GM21367 (cell line): ENCODE measurements at regions not wholly inside any gene's neighbourhood (a gene's known extent, or its start where the extent isn't known, plus 50 kb on each side); places are given as distances from the start of the nearest gene placed in this dataset.

Source experiments
- ATAC-seq: cut with Tn5 transposase; IDR thresholded peaks from one replicate; pipeline ENCODE4 v1.9.1; 2021; ENCODE audit not compliant: unreplicated experiment

DNA sequence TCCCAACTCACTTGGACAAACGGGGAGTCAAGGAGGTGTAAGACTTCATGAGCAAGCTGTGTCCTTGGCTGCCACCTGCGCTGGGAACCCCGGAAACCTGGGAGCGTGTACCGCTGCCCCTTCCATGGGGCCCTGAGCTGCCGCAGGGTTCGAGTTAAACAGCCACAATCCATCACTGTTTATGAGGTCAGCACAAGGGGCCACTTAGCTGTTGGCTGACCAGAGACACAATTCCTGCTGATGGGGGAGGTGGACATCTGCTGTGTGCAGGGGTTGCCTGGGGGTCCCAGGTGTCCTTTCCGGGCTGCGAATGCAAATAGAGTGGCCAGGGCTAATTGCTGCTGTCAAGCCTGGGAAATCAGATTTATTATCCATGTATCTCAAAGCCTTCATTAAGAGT lies 549.3 kb downstream of the BRD1 start:
- no peak for ATAC-seq

DNA sequence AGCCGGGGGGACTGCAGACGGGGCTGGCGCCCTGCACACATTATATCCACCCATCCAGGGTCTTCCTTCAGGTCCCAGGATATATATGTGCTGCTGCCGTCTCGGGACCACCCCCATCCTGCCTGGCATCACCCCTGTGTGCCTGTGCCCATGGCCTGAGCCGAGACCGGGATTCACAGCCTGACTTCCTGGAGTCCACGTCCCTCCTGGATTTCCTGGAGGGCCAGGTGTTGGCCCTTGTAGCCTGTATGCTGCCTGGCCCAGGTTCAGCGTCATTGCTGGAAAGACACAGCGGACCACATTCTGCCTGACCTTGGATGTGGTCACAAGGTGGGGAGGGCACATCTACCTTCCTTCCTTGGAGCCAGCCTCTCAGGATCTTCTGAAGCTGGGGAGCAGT lies 551.1 kb downstream of the BRD1 start:
- ATAC-seq: no peak

DNA sequence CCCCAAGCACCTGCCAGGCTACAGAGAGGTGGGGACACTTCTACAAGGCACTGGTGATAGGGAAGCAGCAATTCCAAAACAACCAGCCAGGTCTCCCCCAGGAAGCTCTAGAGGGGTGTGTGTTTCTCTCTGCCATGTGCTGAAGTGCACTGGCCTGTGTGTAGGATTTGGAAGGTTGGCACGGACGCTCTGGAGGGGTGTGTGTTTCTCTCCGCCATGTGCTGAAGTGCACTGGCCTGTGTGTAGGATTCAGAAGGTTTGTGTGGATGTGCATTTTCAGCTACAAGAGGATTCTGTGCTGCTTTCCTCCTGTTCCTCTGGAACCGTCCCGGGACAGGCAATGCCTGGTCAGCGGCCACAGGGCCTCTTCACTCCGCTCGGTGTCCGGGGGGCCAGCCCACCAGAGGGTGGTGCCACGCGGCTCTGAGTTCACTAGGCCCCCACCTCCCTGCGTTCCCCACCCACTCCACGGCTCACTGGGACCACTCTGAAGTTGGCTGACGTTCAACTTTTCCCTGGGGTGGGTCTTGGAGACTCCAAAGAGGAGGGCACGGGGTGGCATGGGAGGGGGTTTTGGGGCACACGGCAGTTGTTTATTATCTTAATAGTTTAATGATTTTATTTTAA lies 552.8 kb downstream of the BRD1 start:
- ATAC-seq: no peak

DNA sequence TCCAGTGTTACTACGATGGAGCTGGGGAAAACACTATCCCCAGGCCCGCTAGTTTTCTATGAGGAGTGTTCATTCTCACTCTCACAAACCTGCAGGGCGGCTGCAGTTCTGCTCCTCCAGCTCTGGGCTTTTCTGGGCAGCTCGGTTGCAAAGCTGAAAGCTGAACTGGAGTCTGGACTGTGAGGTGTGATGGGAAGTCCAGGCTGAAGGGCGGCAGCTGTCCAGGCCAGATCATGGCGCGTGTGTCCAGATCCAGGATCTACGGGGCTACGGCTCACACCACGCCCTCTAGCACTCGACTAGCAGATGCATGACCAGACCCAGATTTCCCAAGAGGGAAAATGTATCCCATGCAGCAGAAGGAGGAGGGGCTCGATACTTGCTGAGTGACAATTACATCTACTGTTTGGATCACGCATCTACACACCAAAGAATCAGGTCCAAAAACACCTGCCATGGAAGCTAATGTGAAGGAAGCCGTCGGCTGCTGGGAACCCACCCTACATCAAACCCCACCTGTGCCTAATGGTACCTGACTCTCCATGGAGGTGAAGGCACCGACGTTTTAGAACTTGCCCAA lies 555.0 kb downstream of the BRD1 start:
- no peak for ATAC-seq

DNA sequence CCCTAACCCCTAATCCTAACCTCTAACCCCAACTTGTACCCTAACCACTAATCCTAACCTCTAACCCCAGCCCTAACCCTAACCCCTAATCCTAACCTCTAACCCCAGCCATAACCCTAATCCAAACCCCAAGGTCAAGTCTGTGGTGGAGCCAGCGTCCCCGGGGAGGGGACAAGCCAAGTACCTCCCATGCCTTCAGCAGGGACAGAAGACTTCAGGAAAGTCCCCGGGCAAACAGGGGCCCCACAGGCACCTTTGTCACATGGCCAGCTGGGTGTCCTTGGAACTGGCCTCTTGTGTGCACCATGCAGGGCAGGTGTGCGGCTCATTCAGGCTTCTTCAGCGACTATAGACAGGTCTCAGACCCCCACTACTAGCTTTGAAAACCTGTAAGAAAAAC lies 555.8 kb downstream of the BRD1 start:
- no peak for ATAC-seq

DNA sequence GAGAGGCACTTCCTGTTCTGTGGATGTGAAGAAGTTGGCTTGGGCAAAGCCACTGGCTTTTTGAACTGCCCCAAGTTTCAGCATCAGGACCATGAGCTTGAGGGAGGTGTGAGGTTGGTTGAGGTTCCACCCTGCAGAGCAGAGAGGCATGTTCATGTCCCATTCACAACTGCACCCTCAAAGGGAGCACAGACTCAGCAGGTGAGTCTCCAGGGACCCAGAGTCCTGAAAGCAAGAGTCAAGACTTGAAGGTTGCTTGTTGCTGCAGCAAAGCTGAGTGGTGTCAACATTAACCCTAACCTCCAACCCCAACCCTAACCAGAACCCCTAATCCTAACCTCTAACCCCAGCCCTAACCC lies 556.3 kb downstream of the BRD1 start:
- no peak for ATAC-seq

DNA sequence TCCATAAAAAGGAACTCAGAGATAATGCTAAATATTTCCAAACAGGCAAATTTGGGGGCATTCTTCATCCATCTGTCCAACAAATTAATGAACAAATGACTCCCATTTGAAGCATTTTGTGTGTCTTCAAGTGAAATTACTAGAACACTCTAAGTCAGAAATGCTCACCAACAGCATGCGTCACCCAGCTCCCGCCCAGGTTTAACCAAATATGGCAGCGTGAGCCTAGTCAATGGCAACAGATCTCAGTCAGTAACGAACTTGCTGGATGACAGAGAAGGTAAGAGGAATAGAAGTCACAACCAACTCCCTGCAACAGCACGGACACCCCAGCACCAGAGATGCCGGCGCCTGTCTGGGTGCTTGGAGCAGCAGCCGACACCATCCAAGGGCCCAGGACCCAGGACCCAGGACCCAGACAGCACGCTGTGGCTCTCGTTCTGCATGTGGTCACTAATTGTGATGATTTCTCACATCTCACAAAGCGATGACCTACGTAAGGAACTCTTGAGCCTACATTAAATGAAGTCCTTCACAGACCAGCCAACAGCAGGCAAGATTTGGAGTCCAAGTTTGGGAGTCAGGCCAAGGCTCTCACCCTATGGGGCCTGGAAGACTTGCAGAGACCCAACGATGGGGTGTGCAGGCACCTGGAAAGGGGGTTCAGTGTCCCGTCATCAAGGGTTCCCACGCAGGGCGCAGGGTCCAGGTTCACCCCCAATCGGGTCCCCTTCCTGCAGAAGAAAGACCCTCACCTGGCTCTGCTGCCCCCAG lies 556.9 kb downstream of the BRD1 start:
- no peak for ATAC-seq

DNA sequence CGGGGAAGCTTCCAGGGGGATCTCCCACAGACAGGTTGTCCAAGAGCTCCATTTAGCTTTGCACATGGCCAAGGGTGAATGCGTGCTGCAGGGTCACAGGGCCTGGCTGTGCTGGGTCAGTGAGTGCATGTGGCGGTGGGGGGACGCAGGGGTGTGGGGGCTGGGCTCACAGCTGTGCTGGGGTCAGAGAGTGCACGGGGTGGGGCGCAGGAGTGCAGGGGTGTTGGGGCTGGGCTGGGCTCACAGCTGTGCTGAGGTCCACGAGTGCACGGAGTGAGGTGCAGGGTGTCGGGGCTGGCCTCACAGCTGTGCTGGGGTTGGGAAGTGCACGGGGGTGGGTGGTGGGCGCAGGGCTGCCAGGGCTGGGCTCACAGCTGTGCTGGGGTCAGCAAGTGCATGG lies 557.7 kb downstream of the BRD1 start:
- no peak for ATAC-seq

DNA sequence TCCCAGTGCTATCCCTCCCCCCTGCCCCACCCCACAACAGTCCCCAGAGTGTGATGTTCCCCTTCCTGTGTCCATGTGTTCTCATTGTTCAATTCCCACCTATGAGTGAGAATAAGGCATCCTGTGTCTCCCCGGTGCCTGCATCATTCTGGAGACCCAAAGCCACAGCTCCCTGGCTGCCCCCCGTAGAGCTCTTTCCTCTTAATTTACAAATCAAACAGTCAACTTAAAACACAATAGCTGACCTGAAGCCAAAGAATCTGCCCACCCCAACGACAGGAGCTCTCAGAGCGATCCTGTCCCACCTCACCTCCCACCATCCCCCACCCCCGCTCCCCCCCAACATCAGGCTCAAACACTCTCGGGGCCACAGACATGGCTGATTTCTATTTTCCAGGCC lies 558.3 kb downstream of the BRD1 start:
- ATAC-seq: no peak

DNA sequence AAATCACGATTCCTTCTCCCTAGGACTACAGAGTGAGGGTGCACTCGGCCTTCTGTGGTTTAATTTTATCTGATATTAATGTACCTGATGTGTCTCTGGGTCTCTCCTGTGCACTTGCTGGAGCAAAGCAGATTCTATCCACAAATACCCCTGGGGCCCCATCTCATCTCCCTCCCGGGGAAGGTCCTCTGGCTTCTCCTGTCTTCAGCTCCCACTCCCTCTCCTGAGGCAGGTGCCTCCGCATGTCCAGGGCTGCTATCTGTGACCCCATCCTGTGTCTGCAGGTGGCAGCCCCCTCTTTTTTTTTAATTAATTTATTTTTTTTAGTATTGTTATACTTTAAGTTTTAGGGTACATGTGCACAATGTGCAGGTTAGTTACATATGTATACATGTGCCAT lies 558.7 kb downstream of the BRD1 start:
- ATAC-seq: no peak

DNA sequence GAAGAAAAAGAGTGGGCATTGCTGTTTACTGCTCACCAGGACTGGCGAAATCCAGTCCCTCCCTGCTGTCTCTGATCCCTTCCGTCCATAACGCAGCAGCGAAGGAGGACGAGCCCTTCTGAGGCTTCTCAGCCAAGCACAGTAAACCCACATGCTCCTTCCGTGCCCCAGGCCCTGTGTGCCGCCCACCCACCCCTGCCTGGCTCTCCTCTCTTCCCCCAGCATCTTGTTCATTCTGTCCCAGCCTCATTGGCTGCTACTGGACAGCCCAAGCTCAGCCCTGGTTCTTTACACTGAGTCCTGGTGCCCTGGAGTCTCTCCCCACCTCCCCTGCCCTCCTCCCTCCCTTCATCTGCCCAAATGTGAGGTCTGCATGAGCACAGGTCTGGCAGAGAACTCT lies 559.7 kb downstream of the BRD1 start:
- ATAC-seq: no peak

DNA sequence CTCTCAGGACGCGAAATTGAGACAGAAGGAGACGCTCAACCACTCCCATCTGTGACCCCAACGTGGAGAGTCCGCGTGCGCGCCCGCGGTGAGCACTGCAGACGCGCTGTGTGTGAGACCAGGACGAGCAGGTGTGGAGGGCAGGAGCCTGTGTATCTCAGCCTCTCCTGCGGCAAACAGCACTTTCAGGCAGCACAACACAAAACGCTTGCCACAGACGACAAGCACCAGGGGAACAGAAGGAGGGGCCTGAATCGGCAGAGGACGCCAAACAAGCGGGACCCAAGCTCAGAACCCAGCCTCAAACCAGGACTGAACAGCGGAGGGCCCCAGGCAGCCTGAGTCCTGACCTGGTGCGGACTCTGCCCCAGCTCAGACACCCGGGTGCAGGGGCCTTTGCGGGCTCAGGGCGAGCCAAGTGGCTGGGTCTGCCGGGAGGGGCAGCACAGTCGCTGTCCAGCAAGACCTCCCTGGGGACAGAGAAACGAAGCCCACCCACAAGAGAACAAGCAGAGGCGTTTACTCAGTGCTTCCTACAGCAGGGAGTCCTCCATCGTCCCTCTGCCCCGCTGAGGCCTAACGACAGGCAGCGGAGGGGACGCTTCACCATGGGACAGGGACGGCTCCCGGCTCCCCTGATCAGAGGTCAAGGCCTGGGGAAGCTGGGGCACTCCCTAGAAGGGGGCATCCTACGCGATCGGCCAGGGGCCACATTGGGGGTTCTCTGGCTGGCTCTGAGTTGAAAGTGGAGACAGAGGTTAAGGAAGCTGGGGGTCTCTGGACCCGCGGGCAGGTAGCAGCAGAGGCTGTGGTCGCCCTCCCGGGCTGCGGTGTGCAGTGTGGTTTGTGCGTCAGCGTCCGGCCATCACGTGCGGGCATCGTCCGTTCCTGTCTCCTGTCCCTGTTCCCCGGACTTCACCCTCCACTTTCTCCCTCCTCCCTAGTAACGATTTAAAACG lies 560.8 kb downstream of the BRD1 start:
- ATAC-seq: no peak

DNA sequence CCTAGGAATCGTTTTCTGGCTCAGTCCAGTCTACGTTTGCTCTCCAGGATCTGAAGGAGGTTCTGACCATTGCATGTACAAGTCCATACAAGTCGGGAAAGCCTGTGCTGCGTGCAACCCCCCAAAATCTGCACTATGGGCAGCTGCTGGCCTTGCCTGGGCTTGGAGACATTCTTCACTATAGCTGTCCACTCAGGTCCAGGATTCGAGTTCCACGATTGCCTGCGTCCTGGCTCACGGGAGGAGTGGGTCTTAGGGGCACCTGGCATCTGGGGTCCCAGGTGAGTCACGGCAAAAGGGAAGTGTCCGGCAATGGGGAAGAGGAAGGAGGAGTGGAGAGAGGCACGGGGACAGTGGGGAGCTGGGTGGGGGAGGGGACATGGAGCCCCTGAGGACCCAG lies 563.0 kb downstream of the BRD1 start:
- ATAC-seq: no peak

DNA sequence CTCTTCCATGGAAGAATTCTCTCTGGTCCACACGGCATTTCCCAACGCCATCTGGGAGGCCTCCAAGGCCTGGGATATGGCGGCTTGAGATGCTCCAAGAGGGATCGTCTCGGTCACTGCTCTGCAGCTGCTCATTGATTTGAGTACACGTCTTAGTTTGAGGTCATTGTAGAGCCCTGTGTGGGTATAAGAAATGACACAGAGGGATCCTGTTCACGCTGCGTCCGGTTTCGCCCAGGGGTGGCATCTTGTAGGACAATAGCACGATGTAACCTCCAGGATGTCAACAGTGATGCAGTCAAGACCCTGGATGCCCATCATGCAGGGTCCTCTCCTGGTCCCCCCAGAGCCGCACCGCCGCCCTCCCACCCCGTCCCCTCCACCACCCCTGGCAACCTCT lies 564.6 kb downstream of the BRD1 start:
- ATAC-seq: no peak

DNA sequence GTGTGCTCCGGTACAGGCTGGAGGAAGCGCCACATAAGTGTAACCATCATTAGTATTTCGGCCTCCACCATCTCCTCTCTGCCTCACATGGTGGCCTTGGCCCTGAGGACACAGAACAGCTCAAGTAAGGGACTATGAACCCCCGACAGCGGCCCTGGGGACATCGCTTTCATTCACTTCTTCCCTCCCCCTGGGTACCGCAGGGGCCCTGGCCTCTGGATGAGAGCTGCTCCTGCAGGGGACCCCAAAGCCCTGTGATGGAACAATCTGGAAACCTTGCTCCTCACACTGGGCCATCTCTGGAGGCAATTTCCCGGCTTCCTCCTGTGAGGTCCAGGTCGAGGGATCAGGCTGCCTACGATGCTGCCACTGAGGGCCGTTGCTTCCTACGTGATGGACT lies 565.5 kb downstream of the BRD1 start:
- ATAC-seq: no peak

DNA sequence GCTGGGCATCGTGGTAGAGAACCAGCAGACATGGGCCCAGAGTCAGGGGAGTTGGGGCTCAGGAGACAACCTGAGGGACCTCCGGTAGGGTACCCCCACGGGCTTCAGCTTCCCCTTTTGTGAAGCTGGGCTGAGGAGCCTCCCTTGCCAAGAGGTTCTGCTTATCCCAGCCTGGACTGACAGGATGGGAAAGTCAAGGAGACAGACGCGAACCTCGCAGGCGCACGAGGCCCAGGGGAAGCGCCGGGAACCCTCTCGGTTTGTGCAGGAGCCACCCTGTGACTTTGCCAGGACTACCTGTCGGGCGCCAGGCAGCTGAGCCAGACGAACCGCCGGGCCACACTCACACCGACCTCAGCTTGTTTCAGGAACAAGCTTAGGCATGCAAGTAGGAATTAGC lies 566.1 kb downstream of the BRD1 start:
- no peak for ATAC-seq

DNA sequence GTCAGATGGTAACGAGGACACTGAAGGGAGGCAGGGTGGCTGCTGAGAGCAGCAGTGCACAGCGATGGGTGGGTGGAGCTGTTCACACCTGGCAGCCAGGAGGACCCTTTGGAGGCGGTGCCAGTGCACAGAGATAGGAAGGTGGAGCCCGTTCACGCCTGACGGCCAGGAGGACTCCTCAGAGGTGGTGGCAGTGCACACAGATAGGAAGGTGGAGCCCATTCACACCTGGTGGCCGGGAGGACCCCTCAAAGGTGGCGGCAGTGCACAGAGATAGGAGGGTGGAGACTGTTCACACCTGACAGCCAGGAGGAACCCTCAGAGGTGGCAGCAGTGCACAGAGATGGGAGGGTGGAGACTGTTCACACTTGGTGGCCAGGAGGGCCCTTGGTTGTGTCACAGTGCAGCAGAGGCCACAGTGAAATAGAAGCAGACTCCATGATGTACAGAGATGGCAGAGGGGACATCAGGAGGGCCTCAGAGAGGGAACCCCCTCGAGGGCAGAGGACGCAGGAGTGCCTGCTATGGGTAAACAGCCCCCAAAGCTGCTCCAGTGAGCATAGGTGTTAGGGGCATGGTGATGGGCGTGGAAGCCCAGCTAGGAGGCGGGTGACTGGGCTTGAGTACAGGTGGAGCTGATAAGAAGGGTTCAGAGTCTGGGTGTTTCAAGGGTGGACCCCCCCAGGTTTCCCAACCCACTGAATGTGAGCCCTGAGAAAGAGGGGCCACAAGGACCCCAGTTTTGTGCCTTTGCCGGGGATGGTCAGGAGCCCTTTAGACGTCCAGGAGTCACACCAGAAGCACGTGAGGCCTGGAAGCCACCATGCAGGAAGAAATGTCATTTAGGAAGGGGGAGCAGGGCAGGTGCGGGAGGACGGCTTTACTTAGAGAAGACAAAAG lies 566.7 kb downstream of the BRD1 start:
- no peak for ATAC-seq

DNA sequence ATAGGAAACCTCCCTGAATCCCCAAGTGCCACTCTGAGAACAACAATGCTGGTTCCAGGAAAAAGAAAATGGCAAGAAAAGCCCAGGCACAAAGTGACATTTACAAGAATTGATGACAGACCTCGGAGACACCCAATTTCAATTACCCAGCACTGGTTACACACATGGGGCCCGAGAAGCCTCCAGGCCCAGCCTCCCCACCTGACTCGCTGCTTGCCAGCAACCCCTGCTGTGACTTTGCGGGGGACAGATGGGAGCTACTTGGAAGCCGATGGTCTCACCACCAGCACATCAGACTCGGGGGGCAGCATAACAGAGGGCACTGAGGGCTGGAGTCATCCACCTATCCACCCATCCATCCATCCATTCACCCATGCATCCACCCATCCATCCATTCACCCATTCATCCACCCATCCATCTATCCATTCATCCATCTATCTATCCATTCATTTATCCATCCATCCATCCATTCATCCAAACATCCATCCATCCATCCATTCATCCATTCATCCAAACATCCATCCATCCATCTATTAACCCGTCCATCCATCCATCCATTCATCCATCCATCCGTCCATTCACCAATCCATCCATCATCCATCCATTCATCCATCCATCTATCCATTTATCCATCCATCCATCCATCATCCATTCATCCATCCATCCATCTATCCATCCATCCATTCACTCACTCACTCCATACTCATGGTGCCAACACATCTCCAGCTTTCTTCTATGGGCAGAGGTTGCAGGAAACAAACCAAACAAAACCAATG lies 567.6 kb downstream of the BRD1 start:
- ATAC-seq: no peak

DNA sequence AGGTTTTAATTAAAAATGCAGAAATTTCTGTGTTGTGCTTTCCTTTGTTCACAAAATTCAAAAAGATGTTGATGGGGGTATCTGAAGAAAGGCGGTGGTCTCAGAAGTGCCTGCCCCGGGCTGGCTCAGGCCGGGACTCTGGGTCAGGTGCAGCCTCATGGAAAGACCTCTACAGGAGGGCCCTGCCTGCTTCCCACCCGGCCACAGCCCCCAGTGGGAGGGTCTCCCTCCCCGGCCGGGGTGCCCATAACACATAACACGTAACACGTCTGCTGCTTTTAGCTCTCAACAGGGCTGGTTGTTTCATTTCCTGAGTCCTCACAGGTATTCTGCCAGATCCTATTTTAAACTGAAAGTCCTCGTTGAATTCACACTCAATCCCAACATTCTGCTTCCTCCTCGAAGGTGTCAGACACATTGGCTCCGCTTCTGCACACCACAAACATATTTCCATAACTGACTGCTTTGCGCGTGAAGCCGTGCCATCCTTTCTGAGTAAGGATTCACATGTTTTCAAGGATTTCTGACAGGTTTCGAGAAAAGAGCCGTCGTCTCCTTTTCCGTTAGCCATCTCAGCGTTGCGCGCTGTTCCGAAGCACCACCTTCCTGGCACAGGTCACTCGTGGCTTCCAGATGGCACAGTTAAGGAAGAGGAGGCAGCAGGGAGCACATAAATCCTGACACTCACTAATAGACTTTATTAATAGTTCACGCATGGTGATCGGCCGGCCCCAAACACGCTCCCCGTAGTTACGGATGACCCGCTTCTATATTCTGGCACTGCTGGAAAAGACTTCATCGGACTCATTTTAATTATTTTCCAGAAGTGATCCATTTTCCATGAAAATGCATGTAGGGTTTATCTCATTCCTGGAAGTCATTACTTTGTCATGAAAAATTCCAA lies 569.3 kb downstream of the BRD1 start:
- ATAC-seq: no peak
